ENCODE measurements at regions not wholly inside any gene's neighbourhood (a gene's known extent, or its start where the extent isn't known, plus 50 kb on each side); places are given as distances from the start of the nearest gene placed in this dataset.
"Not testable (repeated sequence)": the region's sequence is repeated elsewhere in the genome, so short reads cannot be mapped to it uniquely, and the experiment has no call there.

GRCh38 chr5:124515497-124516245 lies 230.8 kb downstream of the ZNF608 start:
- DNase-seq (ENCODE audit: low read depth in 1 of 2, low spot score in 1 of 2), result no peak

GRCh38 chr5:124514956-124515355 lies 231.5 kb downstream of the ZNF608 start:
- no peak for DNase-seq (ENCODE audit: low read depth in 1 of 2, low spot score in 1 of 2)

GRCh38 chr5:124512952-124513632 lies 233.3 kb downstream of the ZNF608 start:
- DNase-seq (ENCODE audit: low read depth in 1 of 2, low spot score in 1 of 2), result no peak

- DNase-seq (ENCODE audit: low read depth in 1 of 2, low spot score in 1 of 2), result no peak
Measured at GRCh38 chr5:124512236-124512635, 234.2 kb downstream of the ZNF608 start.

GRCh38 chr5:124511791-124512190 lies 234.6 kb downstream of the ZNF608 start:
- no peak for DNase-seq (ENCODE audit: low read depth in 1 of 2, low spot score in 1 of 2)

GRCh38 chr5:124507688-124508087 lies 238.8 kb downstream of the ZNF608 start:
- DNase-seq (ENCODE audit: low read depth in 1 of 2, low spot score in 1 of 2), result no peak

GRCh38 chr5:124504081-124504916 lies 242.1 kb downstream of the ZNF608 start:
- no peak for DNase-seq (ENCODE audit: low read depth in 1 of 2, low spot score in 1 of 2)

GRCh38 chr5:124502551-124502950 lies 243.9 kb downstream of the ZNF608 start:
- no peak for DNase-seq (ENCODE audit: low read depth in 1 of 2, low spot score in 1 of 2)

- DNase-seq (ENCODE audit: low read depth in 1 of 2, low spot score in 1 of 2), result not testable (repeated sequence)
Measured at GRCh38 chr5:124499818-124500217, 246.6 kb downstream of the ZNF608 start.

- not testable (repeated sequence) for DNase-seq (ENCODE audit: low read depth in 1 of 2, low spot score in 1 of 2)
Measured at GRCh38 chr5:124496968-124497367, 249.5 kb downstream of the ZNF608 start.

GRCh38 chr5:124494540-124495116 lies 251.8 kb downstream of the ZNF608 start:
- DNase-seq (ENCODE audit: low read depth in 1 of 2, low spot score in 1 of 2), result no peak

- no peak for DNase-seq (ENCODE audit: low read depth in 1 of 2, low spot score in 1 of 2)
Measured at GRCh38 chr5:124492444-124493224, 253.8 kb downstream of the ZNF608 start.

- DNase-seq (ENCODE audit: low read depth in 1 of 2, low spot score in 1 of 2), result not testable (repeated sequence)
Measured at GRCh38 chr5:124490315-124490714, 256.1 kb downstream of the ZNF608 start.

- no peak for DNase-seq (ENCODE audit: low read depth in 1 of 2, low spot score in 1 of 2)
Measured at GRCh38 chr5:124481419-124481818, 265.0 kb downstream of the ZNF608 start.

- no peak for DNase-seq (ENCODE audit: low read depth in 1 of 2, low spot score in 1 of 2)
Measured at GRCh38 chr5:124480964-124481363, 265.5 kb downstream of the ZNF608 start.

GRCh38 chr5:124480022-124480421 lies 266.4 kb downstream of the ZNF608 start:
- DNase-seq (ENCODE audit: low read depth in 1 of 2, low spot score in 1 of 2), result no peak

- no peak for DNase-seq (ENCODE audit: low read depth in 1 of 2, low spot score in 1 of 2)
Measured at GRCh38 chr5:124478264-124478663, 268.2 kb downstream of the ZNF608 start.

GRCh38 chr5:124477577-124477976 lies 268.9 kb downstream of the ZNF608 start:
- DNase-seq (ENCODE audit: low read depth in 1 of 2, low spot score in 1 of 2), result no peak

GRCh38 chr5:124477062-124477461 lies 269.4 kb downstream of the ZNF608 start:
- no peak for DNase-seq (ENCODE audit: low read depth in 1 of 2, low spot score in 1 of 2)

GRCh38 chr5:124474528-124475215 lies 271.8 kb downstream of the ZNF608 start:
- no peak for DNase-seq (ENCODE audit: low read depth in 1 of 2, low spot score in 1 of 2)
